Upper lobe of right lung (tissue), 1 donor: ENCODE measurements at regions not wholly inside any gene's neighbourhood (a gene's known extent, or its start where the extent isn't known, plus 50 kb on each side); places are given as distances from the start of the nearest gene placed in this dataset.
"Not testable (repeated sequence)": the region's sequence is repeated elsewhere in the genome, so short reads cannot be mapped to it uniquely, and the experiment has no call there.

ENCODE experiments used
- ATAC-seq: fragments of 200-7000 bp; cut with Tn5 transposase; one replicate; pipeline ENCODE4 v1.9.1; 2020; ENCODE audit warnings: mild to moderate bottlenecking, moderate library complexity
- DNase-seq: peaks from one replicate; pipeline ENCODE4 v3.0.0-alpha.2; 2020
- H3K27ac ChIP-seq: fragments of 200-600 bp; one replicate; pipeline ENCODE4 v1.8.0; 2022
- H3K27me3 ChIP-seq: fragments of 200-600 bp; one replicate; pipeline ENCODE4 v1.8.0; 2022; ENCODE audit warnings: mild to moderate bottlenecking
- H3K36me3 ChIP-seq: fragments of 200-600 bp; one replicate; pipeline ENCODE4 v1.8.0; 2022
- H3K4me1 ChIP-seq: fragments of 200-600 bp; one replicate; pipeline ENCODE4 v1.8.0; 2022
- H3K4me3 ChIP-seq: fragments of 200-600 bp; one replicate; pipeline ENCODE4 v1.8.0; 2022; ENCODE audit warnings: mild to moderate bottlenecking
- H3K9me3 ChIP-seq: fragments of 200-600 bp; one replicate; pipeline ENCODE4 v1.8.0; 2022
- intact Hi-C: fragments of 100-400 bp; cut with DNase I; formaldehyde crosslinking; loops from one replicate; pipeline ENCODE4 v1.11.0; 2022
- TF ChIP-seq, protein P1 (sequence below): fragments of 200-600 bp; IDR thresholded peaks from one replicate; pipeline ENCODE4 v1.8.0; 2022; ENCODE audit warnings: antibody characterized with exemption
- donor health status: DM: no; HTN: yes; CAD: no; lungs with severe emphysema.

DNA sequence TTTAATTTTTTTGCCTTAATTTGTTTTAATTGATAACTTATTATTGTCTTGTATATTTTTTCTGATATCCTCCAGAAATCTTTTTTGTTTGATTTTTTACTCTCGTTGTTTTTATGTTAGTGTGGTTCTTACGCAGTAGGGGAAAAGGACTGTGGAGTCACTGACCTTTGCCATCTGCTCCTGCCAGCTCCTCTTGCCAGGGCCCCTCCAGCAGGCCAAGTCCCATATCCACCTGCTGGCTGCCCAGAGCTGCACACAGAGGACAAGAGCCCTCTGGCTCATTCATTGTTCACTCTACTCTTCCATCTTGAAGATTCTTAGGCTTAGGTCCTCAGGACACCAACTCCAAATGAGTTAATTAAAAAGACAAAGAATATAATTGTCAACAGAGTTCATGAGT is 316.4 kb upstream of the DUSP10 start:
- Histone ChIP-seq H3K27me3 (no peaks in the 10 kb centered on the region), H3K9me3 (no peaks in the 10 kb centered on the region), H3K4me3 (no peak overlapping the region), H3K4me1 (no peaks in the 10 kb centered on the region), H3K27ac (no peak overlapping the region), H3K36me3 (no peaks in the 10 kb centered on the region)
- intact Hi-C loops: no loop called here
- DNase-seq (no peak), ATAC-seq (no peak)
- TF ChIP-seq, protein P1, sequence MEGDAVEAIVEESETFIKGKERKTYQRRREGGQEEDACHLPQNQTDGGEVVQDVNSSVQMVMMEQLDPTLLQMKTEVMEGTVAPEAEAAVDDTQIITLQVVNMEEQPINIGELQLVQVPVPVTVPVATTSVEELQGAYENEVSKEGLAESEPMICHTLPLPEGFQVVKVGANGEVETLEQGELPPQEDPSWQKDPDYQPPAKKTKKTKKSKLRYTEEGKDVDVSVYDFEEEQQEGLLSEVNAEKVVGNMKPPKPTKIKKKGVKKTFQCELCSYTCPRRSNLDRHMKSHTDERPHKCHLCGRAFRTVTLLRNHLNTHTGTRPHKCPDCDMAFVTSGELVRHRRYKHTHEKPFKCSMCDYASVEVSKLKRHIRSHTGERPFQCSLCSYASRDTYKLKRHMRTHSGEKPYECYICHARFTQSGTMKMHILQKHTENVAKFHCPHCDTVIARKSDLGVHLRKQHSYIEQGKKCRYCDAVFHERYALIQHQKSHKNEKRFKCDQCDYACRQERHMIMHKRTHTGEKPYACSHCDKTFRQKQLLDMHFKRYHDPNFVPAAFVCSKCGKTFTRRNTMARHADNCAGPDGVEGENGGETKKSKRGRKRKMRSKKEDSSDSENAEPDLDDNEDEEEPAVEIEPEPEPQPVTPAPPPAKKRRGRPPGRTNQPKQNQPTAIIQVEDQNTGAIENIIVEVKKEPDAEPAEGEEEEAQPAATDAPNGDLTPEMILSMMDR: no peak

GRCh38 chr1:222057162-222057561 is 315.3 kb upstream of the DUSP10 start:
- no peaks in the 10 kb centered on the region for H3K27me3 ChIP-seq
- TF ChIP-seq, protein P1: no peak
- H3K36me3 ChIP-seq: no peaks in the 10 kb centered on the region
- no peaks in the 10 kb centered on the region for H3K9me3 ChIP-seq
- ATAC-seq (no peak), DNase-seq (no peak)
- intact Hi-C loops: no loop called here
- no peak overlapping the region for H3K4me3 ChIP-seq
- H3K4me1 ChIP-seq: no peaks in the 10 kb centered on the region
- no peak overlapping the region for H3K27ac ChIP-seq

GRCh38 chr1:222054416-222054815 is 312.5 kb upstream of the DUSP10 start:
- H3K9me3 ChIP-seq: no peaks in the 10 kb centered on the region
- TF ChIP-seq, protein P1: no peak
- H3K27me3 ChIP-seq: no peaks in the 10 kb centered on the region
- no peaks in the 10 kb centered on the region for H3K4me1 ChIP-seq
- H3K36me3 ChIP-seq: no peaks in the 10 kb centered on the region
- no peak for DNase-seq
- intact Hi-C loops: no loop called here
- peak; percentile 9 for ATAC-seq
- no peak overlapping the region for H3K4me3 ChIP-seq
- H3K27ac ChIP-seq: no peak overlapping the region

DNA sequence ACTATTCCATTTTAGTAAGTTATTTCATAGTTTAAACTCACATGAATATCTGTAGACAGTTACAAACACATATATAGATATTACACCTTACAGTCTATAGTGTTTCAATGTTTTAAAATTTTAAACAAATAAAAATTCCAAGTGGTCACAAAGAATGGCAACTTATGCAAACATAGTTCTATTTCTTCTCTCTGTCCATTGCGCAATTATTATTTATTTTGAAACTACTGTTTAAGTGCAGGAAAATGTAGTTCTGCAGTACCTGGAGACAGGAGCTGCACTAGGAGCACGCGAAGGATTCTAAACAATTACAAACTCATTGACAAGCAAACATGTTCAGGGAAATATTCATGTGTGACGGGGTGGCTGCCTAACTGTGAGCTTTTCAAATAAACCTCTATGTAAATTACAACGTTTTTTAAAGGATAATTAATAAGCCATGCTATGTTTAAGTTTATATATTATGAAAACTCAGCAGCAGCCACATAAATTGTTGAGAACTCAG is 312.0 kb upstream of the DUSP10 start:
- Histone ChIP-seq H3K27me3 (no peaks in the 10 kb centered on the region), H3K4me3 (no peak overlapping the region), H3K4me1 (no peaks in the 10 kb centered on the region), H3K9me3 (no peaks in the 10 kb centered on the region), H3K36me3 (no peaks in the 10 kb centered on the region), H3K27ac (no peak overlapping the region)
- ATAC-seq (no peak), DNase-seq (no peak)
- TF ChIP-seq, protein P1: no peak
- intact Hi-C loops: no loop called here

GRCh38 chr1:222051311-222051710 is 309.4 kb upstream of the DUSP10 start:
- H3K27me3 ChIP-seq, H3K36me3 ChIP-seq, DNase-seq, H3K4me1 ChIP-seq, ATAC-seq, H3K27ac ChIP-seq, intact Hi-C loops, H3K9me3 ChIP-seq, H3K4me3 ChIP-seq: not testable (repeated sequence)

DNA sequence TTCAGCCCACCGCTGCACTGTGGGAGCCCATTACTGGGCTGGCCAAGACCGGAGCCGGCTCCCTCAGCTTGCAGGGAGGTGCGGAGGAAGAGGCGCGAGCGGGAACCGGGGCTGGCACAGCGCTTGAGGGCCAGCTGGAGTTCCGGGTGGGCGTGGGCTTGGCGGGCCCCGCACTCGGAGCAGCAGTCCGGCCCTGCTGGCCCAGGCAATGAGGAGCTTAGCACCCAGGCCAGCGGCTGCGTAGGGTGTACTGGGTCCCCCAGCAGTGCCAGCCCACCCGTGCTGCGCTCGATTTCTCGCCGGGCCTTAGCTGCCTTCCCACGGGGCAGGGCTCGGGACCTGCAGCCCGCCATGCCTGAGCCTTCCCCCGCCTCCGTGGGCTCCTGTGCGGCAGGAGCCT is 307.8 kb upstream of the DUSP10 start:
- H3K9me3 ChIP-seq, DNase-seq, ATAC-seq, intact Hi-C loops, H3K36me3 ChIP-seq, H3K4me1 ChIP-seq, H3K27me3 ChIP-seq, H3K4me3 ChIP-seq, H3K27ac ChIP-seq: not testable (repeated sequence)

GRCh38 chr1:222049176-222049575 is 307.3 kb upstream of the DUSP10 start:
- intact Hi-C loops: no loop called here
- no peaks in the 10 kb centered on the region for H3K9me3 ChIP-seq
- TF ChIP-seq, protein P1: no peak

More at GRCh38 chr1:222049176-222049575, 307.3 kb upstream of the DUSP10 start:
- Histone ChIP-seq H3K36me3 (no peaks in the 10 kb centered on the region), H3K27me3 (no peaks in the 10 kb centered on the region), H3K4me3 (no peak overlapping the region), H3K4me1 (no peaks in the 10 kb centered on the region), H3K27ac (no peak overlapping the region)
- ATAC-seq (no peak), DNase-seq (no peak)
